ENCODE measurements at regions not wholly inside any gene's neighbourhood (a gene's known extent, or its start where the extent isn't known, plus 50 kb on each side); places are given as distances from the start of the nearest gene placed in this dataset.

DNA sequence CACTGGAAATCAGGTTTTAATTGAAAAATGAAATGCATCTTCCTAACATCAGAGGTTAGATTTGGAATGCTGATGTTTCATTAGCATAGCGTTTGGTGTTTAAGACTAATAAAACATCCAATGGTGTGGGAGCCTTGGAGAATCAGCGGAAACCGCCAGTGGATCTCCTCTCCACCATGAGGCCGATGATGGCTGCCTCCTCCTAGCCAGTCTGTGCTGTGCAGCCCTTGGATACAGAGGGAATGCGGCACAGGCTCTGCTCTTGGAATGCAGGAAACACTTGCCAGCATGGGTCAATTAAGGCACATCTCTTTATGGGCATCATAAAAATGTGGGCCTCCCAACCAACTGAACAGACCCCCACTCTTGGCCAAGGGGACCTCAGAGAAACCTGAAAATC is 259.9 kb downstream of the GLRX3 start:
- H3K27ac ChIP-seq = no peak overlapping the region
- no peak overlapping the region for H3K4me3 ChIP-seq
- 84 to 98% methylated on average over 5 of the region's 5 CpGs for WGBS, 2 donors
- intact Hi-C loops (cut with DNase I) = no loop called here
- H3K27me3 ChIP-seq = no peaks in the 10 kb centered on the region
- DNase-seq = no peak
- TF ChIP-seq, protein P1, sequence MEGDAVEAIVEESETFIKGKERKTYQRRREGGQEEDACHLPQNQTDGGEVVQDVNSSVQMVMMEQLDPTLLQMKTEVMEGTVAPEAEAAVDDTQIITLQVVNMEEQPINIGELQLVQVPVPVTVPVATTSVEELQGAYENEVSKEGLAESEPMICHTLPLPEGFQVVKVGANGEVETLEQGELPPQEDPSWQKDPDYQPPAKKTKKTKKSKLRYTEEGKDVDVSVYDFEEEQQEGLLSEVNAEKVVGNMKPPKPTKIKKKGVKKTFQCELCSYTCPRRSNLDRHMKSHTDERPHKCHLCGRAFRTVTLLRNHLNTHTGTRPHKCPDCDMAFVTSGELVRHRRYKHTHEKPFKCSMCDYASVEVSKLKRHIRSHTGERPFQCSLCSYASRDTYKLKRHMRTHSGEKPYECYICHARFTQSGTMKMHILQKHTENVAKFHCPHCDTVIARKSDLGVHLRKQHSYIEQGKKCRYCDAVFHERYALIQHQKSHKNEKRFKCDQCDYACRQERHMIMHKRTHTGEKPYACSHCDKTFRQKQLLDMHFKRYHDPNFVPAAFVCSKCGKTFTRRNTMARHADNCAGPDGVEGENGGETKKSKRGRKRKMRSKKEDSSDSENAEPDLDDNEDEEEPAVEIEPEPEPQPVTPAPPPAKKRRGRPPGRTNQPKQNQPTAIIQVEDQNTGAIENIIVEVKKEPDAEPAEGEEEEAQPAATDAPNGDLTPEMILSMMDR (IDR thresholded peaks at IDR 0.05) = no peak
- no peak for TF ChIP-seq POLR2A (IDR thresholded peaks at IDR 0.05)
- H3K36me3 ChIP-seq = no peaks in the 10 kb centered on the region
- no peaks in the 10 kb centered on the region for H3K4me1 ChIP-seq
- peaks cover 0 to 44% (median 18%) of the 10 kb centered on the region in 3 donors for H3K9me3 ChIP-seq

DNA sequence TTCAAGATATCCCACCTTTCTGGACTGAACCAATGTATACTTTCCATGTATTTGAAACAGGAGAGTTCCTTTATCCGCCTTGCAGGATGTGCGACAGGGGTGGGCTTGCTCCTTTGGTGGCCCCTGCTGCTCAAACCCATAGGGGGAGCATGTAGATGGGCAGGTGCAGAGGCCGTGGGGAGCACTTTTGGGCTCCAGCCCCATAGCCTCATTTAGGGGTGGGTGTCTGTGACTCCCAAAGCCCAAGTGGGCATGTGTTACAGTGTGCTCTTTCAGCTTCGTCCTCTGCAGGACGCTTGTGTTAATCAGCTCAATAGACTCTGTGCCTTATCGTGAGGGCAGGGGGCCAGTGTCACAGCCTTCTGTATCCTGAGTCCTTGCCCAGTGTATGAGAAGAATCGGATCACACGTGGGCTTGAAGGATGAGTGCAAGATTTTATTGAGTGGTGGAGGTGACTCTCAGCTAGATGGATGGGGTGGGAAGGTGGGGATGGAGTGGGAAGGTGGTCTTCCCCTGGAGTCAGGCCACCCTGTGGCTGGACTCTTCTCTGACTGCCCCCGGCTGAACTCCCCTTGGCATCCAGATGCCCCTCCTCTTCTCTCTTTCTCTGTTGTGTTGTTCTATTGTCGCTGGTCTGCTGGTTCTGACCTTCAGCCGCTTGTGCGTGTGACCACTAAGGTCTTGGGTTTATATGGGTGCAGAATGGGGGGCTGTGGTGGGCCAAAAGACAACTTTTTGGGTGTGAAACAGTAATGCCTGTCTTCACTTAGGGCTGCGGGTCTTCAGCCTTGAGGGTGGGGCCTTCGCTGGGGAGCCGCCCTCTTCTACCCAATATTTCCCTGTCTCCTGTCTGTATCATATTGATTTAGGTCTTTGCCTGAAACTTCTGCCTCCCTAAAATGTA is 262.2 kb downstream of the GLRX3 start:
- Histone ChIP-seq H3K4me1 (no peaks in the 10 kb centered on the region), H3K4me3 (no peak overlapping the region), H3K27ac (no peak overlapping the region), H3K36me3 (no peaks in the 10 kb centered on the region), H3K9me3 (peaks cover 0 to 35% (median 14%) of the 10 kb centered on the region in 3 donors), H3K27me3 (no peaks in the 10 kb centered on the region)
- intact Hi-C loops (cut with DNase I) = no loop called here
- TF ChIP-seq, protein P1 (IDR thresholded peaks at IDR 0.05) = no peak
- TF ChIP-seq POLR2A (IDR thresholded peaks at IDR 0.05) = no peak
- DNase-seq = no peak
- WGBS, 2 donors = 79 to 82% methylated on average over 11 of the region's 15 CpGs

DNA sequence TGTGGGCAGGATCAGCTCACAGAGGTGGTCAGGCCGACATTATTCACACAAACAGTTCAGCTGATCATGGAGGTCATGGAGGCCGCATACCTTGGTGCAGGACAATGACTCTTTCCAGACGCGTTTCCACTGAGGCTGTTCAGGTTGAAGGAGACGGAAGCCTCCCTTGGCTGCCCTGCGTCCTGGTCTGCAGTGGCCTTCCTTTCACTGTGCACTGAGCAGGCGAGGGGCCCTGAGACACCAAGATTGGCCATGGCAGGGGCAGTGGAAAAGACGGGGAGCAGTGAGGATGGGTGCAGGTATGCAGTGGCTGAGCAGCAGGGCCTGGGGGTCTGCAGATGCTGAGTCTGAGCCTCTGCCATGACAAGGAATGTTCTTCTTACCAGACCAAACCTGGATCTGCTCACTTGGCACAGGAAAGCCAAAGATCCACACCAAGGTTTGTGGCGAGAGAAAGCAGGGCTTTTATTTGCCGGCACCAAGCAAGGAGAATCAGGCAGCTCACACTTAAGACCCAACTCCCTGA is 263.3 kb downstream of the GLRX3 start:
- H3K27ac ChIP-seq = no peak overlapping the region
- WGBS, 2 donors = 59 to 100% methylated on average over 2 to 3 of the region's 10 CpGs
- no peak for DNase-seq

DNA sequence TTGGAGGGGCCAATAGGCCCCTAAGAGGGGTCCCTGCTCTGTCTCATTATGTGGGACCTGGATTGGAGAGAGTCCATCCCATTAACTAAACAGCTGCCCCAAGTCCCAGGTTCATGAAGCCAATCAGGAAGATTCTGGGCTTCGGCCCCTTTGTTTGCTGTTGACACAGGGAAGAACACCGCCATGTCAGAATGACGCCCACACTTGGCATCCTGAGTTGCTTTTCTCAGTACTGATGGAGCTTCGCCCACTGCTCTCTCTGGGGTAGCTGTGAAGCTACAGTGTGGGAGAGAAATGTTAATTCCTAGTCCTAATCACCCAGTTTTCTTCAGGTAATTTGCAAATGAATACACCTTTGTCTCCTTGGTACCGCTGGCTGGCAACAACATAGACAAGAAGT is 264.7 kb downstream of the GLRX3 start:
- Histone ChIP-seq H3K9me3 (peaks cover 0 to 22% (median 14%) of the 10 kb centered on the region in 3 donors), H3K36me3 (no peaks in the 10 kb centered on the region), H3K4me3 (no peak overlapping the region), H3K27me3 (no peaks in the 10 kb centered on the region), H3K27ac (no peak overlapping the region), H3K4me1 (no peaks in the 10 kb centered on the region)
- intact Hi-C loops (cut with DNase I) = no loop called here
- WGBS, 2 donors = 70 to 72% methylated on average over 5 of the region's 5 CpGs
- TF ChIP-seq, protein P1 (IDR thresholded peaks at IDR 0.05) = no peak
- TF ChIP-seq POLR2A (IDR thresholded peaks at IDR 0.05) = no peak
- DNase-seq = no peak

More for the DNA sequence above, 263.3 kb downstream of the GLRX3 start:
- H3K36me3 ChIP-seq = no peaks in the 10 kb centered on the region
- H3K9me3 ChIP-seq = peaks cover 0 to 35% (median 14%) of the 10 kb centered on the region in 3 donors
- intact Hi-C loops (cut with DNase I) = no loop called here
- TF ChIP-seq, protein P1 (IDR thresholded peaks at IDR 0.05) = no peak
- no peak for TF ChIP-seq POLR2A (IDR thresholded peaks at IDR 0.05)
- H3K27me3 ChIP-seq = no peaks in the 10 kb centered on the region
- H3K4me3 ChIP-seq = no peak overlapping the region
- no peaks in the 10 kb centered on the region for H3K4me1 ChIP-seq
